GM12878 (cell line): ENCODE measurements at regions not wholly inside any gene's neighbourhood (a gene's known extent, or its start where the extent isn't known, plus 50 kb on each side); places are given as distances from the start of the nearest gene placed in this dataset.

Experiments
- ATAC-seq: fragments of 200-7000 bp; cut with Tn5 transposase; 3 replicates; pipeline ENCODE4 v1.9.1; 2020; ENCODE audit warnings: mild to moderate bottlenecking, moderate library complexity
- BruUV-seq: library from RNA; stranded (reverse); fragments of 400-500 nt; replicated peaks from 2 replicates; lab custom pipeline; 2021; lab: Mats Ljungman, UMichigan
- CTCF ChIA-PET: fragments of 300-600 bp; sonication (Branson Sonifier 250); formaldehyde crosslinking; extraction: SDS; loops from one replicate; lab custom pipeline; 2021; ENCODE audit warnings: inconsistent platforms; lab: Yijun Ruan, JAX
- POLR2A ChIA-PET: fragments of 350-600 bp; formaldehyde crosslinking; extraction: SDS; loops from one replicate; lab custom pipeline; 2021; ENCODE audit warnings: inconsistent platforms; lab: Charles Lee
- RAD21 ChIA-PET: fragments of 300-600 bp; sonication (Branson Sonifier 250); formaldehyde crosslinking; loops from one replicate; lab custom pipeline; 2023; ENCODE audit warnings: antibody characterized with exemption; ENCODE audit not compliant: unreplicated experiment; lab: Charles Lee
- SMC1A ChIA-PET: fragments of 300-600 bp; sonication (Branson Sonifier 250); formaldehyde crosslinking; loops from one replicate; lab custom pipeline; 2023; ENCODE audit not compliant: unreplicated experiment, uncharacterized antibody; lab: Charles Lee
- DNase-seq: peaks from one replicate; pipeline ENCODE4 v3.0.0-alpha.2; 2011; ENCODE audit warnings: low read depth, low spot score
- FAIRE-seq: peaks from 3 replicates; lab custom pipeline; 2011; peaks lifted over from hg19 to GRCh38; lab: Jason Lieb, UNC
- H2AFZ ChIP-seq: 2 replicates; pipeline ENCODE4 v1.6.0; 2011; ENCODE audit warnings: low read depth, low read length, control low read depth; ENCODE audit not compliant: control insufficient read depth
- H3K27ac ChIP-seq: 2 replicates; pipeline ENCODE4 v1.5.1; 2011; ENCODE audit warnings: control low read depth; ENCODE audit not compliant: control insufficient read depth, insufficient read depth
- H3K27me3 ChIP-seq, 2 experiments: replicated peaks in 1 of 2; 2 replicates each; pipeline versions ENCODE4 v1.6.0 to v1.6.1; 2011; ENCODE audit warnings: low read length in 1 of 2; ENCODE audit not compliant: control insufficient read depth in 2 of 2, insufficient read depth in 2 of 2
- H3K36me3 ChIP-seq, 2 experiments: 2 replicates each; pipeline ENCODE4 v1.5.1; 2011; ENCODE audit warnings: low read length in 1 of 2; ENCODE audit not compliant: control insufficient read depth in 2 of 2, insufficient read depth in 2 of 2
- H3K4me1 ChIP-seq: 2 replicates; pipeline ENCODE4 v1.6.1; 2011; ENCODE audit warnings: mild to moderate bottlenecking, low read length, moderate library complexity, mixed read lengths; ENCODE audit not compliant: control insufficient read depth, insufficient read depth
- H3K4me2 ChIP-seq: 2 replicates; pipeline ENCODE4 v1.6.0; 2011; ENCODE audit warnings: control low read depth; ENCODE audit not compliant: control insufficient read depth, insufficient read depth
- H3K4me3 ChIP-seq: fragments of 200-600 bp; sonication (generic); 2 replicates; pipeline ENCODE4 v1.5.1; 2016
- H3K79me2 ChIP-seq: 2 replicates; pipeline ENCODE4 v1.6.0; 2011; ENCODE audit warnings: low read length; ENCODE audit not compliant: control insufficient read depth, insufficient read depth
- H3K9ac ChIP-seq: 2 replicates; pipeline ENCODE4 v1.8.0; 2011; ENCODE audit warnings: low read length, control low read depth, mixed read lengths; ENCODE audit not compliant: control insufficient read depth, insufficient read depth
- H3K9me3 ChIP-seq: replicated peaks from 3 replicates; pipeline ENCODE4 v1.5.1; 2011; ENCODE audit warnings: mild to moderate bottlenecking, low read length; ENCODE audit not compliant: control insufficient read depth, insufficient read depth
- H4K20me1 ChIP-seq: 2 replicates; pipeline ENCODE4 v1.6.0; 2011; ENCODE audit not compliant: control insufficient read depth, insufficient read depth
- KLF5 ChIP-seq: fragments of 450-650 bp; IDR thresholded peaks from 2 replicates; pipeline ENCODE4 v1.6.1; 2014; ENCODE audit warnings: mild to moderate bottlenecking; ENCODE audit not compliant: partially characterized antibody
- NBN ChIP-seq: fragments of 450-650 bp; IDR thresholded peaks from 2 replicates; pipeline ENCODE4 v1.6.1; 2016
- RB1 ChIP-seq: fragments of 450-650 bp; formaldehyde crosslinking; IDR thresholded peaks from 2 replicates; pipeline ENCODE4 v1.6.1; 2017; ENCODE audit warnings: mild to moderate bottlenecking, borderline replicate concordance
- RCOR1 ChIP-seq: conservative IDR thresholded peaks from 2 replicates; pipeline ENCODE4 v1.6.1; 2012; ENCODE audit warnings: low read depth, low read length, improper control_type of control experiment
- ZNF274 ChIP-seq: IDR thresholded peaks from one replicate; pipeline ENCODE4 v1.8.0; 2011; ENCODE audit not compliant: insufficient read length, insufficient read depth
- WGBS: methylation state at CpG from one replicate; pipeline ENCODE4 v1.1.6; 2016; ENCODE audit warnings: low lambda C conversion rate; ENCODE audit not compliant: insufficient replicate concordance, insufficient coverage; ENCODE audit errors: missing lambda C conversion rate; 5-methylcytosine and 5-hydroxymethylcytosine counted together
- in situ Hi-C: fragments of 300-500 bp; cut with MboI; formaldehyde crosslinking; loops from 9 replicates; pipeline ENCODE4 v1.14.3; 2018; ENCODE audit warnings: mixed read lengths
- intact Hi-C: fragments of 100-400 bp; cut with micrococcal nuclease; formaldehyde crosslinking; loops from one replicate; pipeline ENCODE4 v1.14.2; 2022; ENCODE audit not compliant: unreplicated experiment
- TF ChIP-seq, protein P1 (sequence below): IDR thresholded peaks from 2 replicates; pipeline ENCODE4 v1.6.1; 2011; ENCODE audit warnings: low read depth, low read length, improper control_type of control experiment, borderline replicate concordance
- TF ChIP-seq, protein P2 (sequence below): fragments of 450-650 bp; formaldehyde crosslinking; IDR thresholded peaks from 2 replicates; pipeline ENCODE4 v1.4.0; 2022; ENCODE audit warnings: mild to moderate bottlenecking, moderate library complexity

DNA sequence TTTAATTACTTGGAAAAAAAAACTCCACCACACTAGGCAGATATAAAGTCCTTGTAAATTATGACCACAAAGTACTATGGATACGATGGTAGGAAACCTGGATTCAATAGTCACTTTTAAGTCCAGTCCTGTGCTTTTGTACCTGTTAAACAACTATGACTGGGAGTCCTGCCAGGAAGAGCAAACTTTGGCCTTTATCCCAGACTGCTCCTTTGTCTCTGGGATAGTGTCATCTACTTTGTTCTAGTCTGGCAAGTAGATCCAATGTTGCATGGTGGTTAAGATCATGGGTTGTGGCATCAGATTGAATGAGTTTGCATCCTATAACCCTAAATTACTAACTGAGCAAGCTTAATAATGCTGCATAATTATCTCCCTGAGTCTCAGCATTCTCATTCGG, 175.3 kb upstream of the FGF13 start:
- no peaks in the 10 kb centered on the region for H3K36me3 ChIP-seq
- intact Hi-C loops (no loop called here), in situ Hi-C loops (no loop called here)
- H3K79me2 ChIP-seq, result no peaks in the 10 kb centered on the region
- no peaks in the 10 kb centered on the region for H3K27me3 ChIP-seq
- DNase-seq (no peak), ATAC-seq (no peak), FAIRE-seq (no peak)
- no peaks in the 10 kb centered on the region for H3K4me1 ChIP-seq
- ChIA-PET RAD21 (no interaction called here), POLR2A (no interaction called here), CTCF (no interaction called here), SMC1A (no interaction called here)
- no peak overlapping the region for H3K4me3 ChIP-seq
- no peak overlapping the region for H2AFZ ChIP-seq
- H3K9ac ChIP-seq, result no peak overlapping the region
- WGBS, result 19% methylated on average over 2 of the region's 2 CpGs
- H3K27ac ChIP-seq, result no peak overlapping the region
- H3K4me2 ChIP-seq, result no peak overlapping the region
- no peaks in the 10 kb centered on the region for H3K9me3 ChIP-seq
- H4K20me1 ChIP-seq, result no peaks in the 10 kb centered on the region
- no peak for TF ChIP-seq RB1
- no peak for TF ChIP-seq ZNF274
- TF ChIP-seq, protein P1, sequence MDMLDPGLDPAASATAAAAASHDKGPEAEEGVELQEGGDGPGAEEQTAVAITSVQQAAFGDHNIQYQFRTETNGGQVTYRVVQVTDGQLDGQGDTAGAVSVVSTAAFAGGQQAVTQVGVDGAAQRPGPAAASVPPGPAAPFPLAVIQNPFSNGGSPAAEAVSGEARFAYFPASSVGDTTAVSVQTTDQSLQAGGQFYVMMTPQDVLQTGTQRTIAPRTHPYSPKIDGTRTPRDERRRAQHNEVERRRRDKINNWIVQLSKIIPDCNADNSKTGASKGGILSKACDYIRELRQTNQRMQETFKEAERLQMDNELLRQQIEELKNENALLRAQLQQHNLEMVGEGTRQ, result no peak
- no peak for TF ChIP-seq KLF5
- TF ChIP-seq RCOR1, result no peak
- TF ChIP-seq, protein P2, sequence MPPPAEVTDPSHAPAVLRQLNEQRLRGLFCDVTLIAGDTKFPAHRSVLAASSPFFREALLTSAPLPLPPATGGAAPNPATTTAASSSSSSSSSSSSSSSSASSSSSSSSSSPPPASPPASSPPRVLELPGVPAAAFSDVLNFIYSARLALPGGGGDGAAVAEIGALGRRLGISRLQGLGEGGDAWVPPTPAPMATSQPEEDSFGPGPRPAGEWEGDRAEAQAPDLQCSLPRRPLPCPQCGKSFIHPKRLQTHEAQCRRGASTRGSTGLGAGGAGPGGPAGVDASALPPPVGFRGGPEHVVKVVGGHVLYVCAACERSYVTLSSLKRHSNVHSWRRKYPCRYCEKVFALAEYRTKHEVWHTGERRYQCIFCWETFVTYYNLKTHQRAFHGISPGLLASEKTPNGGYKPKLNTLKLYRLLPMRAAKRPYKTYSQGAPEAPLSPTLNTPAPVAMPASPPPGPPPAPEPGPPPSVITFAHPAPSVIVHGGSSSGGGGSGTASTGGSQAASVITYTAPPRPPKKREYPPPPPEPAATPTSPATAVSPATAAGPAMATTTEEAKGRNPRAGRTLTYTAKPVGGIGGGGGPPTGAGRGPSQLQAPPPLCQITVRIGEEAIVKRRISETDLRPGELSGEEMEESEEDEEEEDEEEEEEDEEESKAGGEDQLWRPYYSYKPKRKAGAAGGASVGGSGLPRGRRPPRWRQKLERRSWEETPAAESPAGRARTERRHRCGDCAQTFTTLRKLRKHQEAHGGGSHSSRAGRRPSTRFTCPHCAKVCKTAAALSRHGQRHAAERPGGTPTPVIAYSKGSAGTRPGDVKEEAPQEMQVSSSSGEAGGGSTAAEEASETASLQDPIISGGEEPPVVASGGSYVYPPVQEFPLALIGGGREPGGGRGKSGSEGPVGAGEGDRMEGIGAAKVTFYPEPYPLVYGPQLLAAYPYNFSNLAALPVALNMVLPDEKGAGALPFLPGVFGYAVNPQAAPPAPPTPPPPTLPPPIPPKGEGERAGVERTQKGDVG (CRISPR knock-in tag), result no peak
- no peak for TF ChIP-seq NBN
- no TSS peak for BruUV-seq
